Transverse colon (tissue), 4 donors: ENCODE measurements at regions not wholly inside any gene's neighbourhood (a gene's known extent, or its start where the extent isn't known, plus 50 kb on each side); places are given as distances from the start of the nearest gene placed in this dataset.

Experiments used
- DNase-seq: peaks from one replicate; pipeline ENCODE4 v3.0.0-alpha.2; 2019
- H3K27ac ChIP-seq, 4 donors: fragments of 200-600 bp; sonication (generic); 2 replicates each; pipeline ENCODE4 v1.5.1; 2016 to 2018; ENCODE audit warnings: inconsistent platforms in 4 of 4
- H3K27me3 ChIP-seq: fragments of 200-600 bp; sonication (generic); 2 replicates; pipeline ENCODE4 v1.5.1; 2017; ENCODE audit warnings: inconsistent platforms
- H3K36me3 ChIP-seq, 4 donors: fragments of 200-600 bp; sonication (generic); 2 replicates each; pipeline ENCODE4 v1.5.1; 2017 to 2019; ENCODE audit warnings: inconsistent platforms in 4 of 4
- H3K4me1 ChIP-seq, 4 donors: fragments of 200-600 bp; sonication (generic); 2 replicates each; pipeline ENCODE4 v1.5.1; 2017 to 2020; ENCODE audit warnings: inconsistent platforms in 4 of 4
- H3K4me3 ChIP-seq, 4 donors: fragments of 200-600 bp; sonication (generic); 1 replicate in 1 of 4; 2 replicates in 3 of 4; pipeline versions ENCODE4 v1.5.1 to v1.6.1; 2017 to 2019; ENCODE audit warnings: inconsistent platforms in 4 of 4
- H3K9me3 ChIP-seq, 2 donors: fragments of 200-600 bp; sonication (generic); 2 replicates each; pipeline ENCODE4 v1.5.1; 2017 to 2019; ENCODE audit warnings: inconsistent platforms in 2 of 2
- CTCF ChIP-seq, 5 experiments: fragments of 200-600 bp in 3 of 5; fragments of 450-650 bp in 2 of 5; sonication (generic) in 3 of 5; IDR thresholded peaks; 1 replicate in 2 of 5; 2 replicates in 3 of 5; pipeline ENCODE4 v1.5.1; 2016 to 2017; ENCODE audit warnings: antibody characterized with exemption in 5 of 5, inconsistent platforms in 3 of 5, mild to moderate bottlenecking in 2 of 5, moderate library complexity in 1 of 5
- EP300 ChIP-seq: sonication (generic); formaldehyde crosslinking; IDR thresholded peaks from one replicate; pipeline ENCODE4 v1.6.1; 2017; ENCODE audit warnings: antibody characterized with exemption, low read depth
- POLR2A ChIP-seq: fragments of 450-650 bp; IDR thresholded peaks from one replicate; pipeline ENCODE4 v1.6.1; 2016; ENCODE audit warnings: antibody characterized with exemption, mild to moderate bottlenecking, moderate library complexity
- POLR2AphosphoS5 ChIP-seq, 3 donors: sonication (generic); formaldehyde crosslinking; IDR thresholded peaks; one replicate each; pipeline ENCODE4 v1.6.1; 2016; ENCODE audit warnings: antibody characterized with exemption in 3 of 3
- WGBS, 2 donors: methylation state at CpG; one replicate each; pipeline ENCODE4 v1.1.5; 2018; ENCODE audit warnings: low coverage in 1 of 2; 5-methylcytosine and 5-hydroxymethylcytosine counted together
- in situ Hi-C, 4 donors: fragments of 200-750 bp; cut with MboI; loops; one replicate each; pipeline versions ENCODE4 v1.15.0 to v1.15.1; 2017; ENCODE audit warnings: low sequenced_read_pairs in 3 of 4, low pct_ligation_motif_present in 1 of 4, low pct_unique_long_range_greater_than_20kb in 1 of 4
- intact Hi-C: fragments of 100-400 bp; cut with DNase I; formaldehyde crosslinking; loops from one replicate; pipeline ENCODE4 v1.15.1; 2023; ENCODE audit warnings: low total_unique reads

- in situ Hi-C loops (no loop called here), intact Hi-C loops (no loop called here)
- Histone ChIP-seq H3K27me3 (no peaks in the 10 kb centered on the region), H3K9me3 (no peaks in the 10 kb centered on the region), H3K36me3 (no peaks in the 10 kb centered on the region), H3K27ac (no peak overlapping the region), H3K4me1 (no peaks in the 10 kb centered on the region), H3K4me3 (no peak overlapping the region)
- 74 to 83% methylated on average over 3 of the region's 3 CpGs for WGBS, 2 donors
- TF ChIP-seq EP300: no peak
- TF ChIP-seq POLR2AphosphoS5 (IDR thresholded peaks at IDR 0.05): no peak
- TF ChIP-seq POLR2A: no peak
- TF ChIP-seq CTCF (IDR thresholded peaks at IDR 0.05): no peak
- DNase-seq: no peak
Measured at GRCh38 chr3:161555320-161555719, 58.7 kb downstream of the OTOL1 start.

GRCh38 chr3:161556533-161556932, 59.9 kb downstream of the OTOL1 start:
- TF ChIP-seq EP300: no peak
- TF ChIP-seq POLR2A: no peak
- TF ChIP-seq CTCF (IDR thresholded peaks at IDR 0.05): no peak
- TF ChIP-seq POLR2AphosphoS5 (IDR thresholded peaks at IDR 0.05): no peak
- intact Hi-C loops: no loop called here
- Histone ChIP-seq H3K27me3 (no peaks in the 10 kb centered on the region), H3K36me3 (no peaks in the 10 kb centered on the region), H3K9me3 (no peaks in the 10 kb centered on the region), H3K4me1 (no peaks in the 10 kb centered on the region), H3K27ac (no peak overlapping the region), H3K4me3 (no peak overlapping the region)
- in situ Hi-C loops: no loop called here
- 41 to 72% methylated on average over 3 of the region's 3 CpGs for WGBS, 2 donors
- no peak for DNase-seq

GRCh38 chr3:161556941-161557340, 60.3 kb downstream of the OTOL1 start:
- WGBS, 2 donors: 15 to 25% methylated on average over 1 of the region's 1 CpG
- H3K27me3 ChIP-seq: no peaks in the 10 kb centered on the region
- no peaks in the 10 kb centered on the region for H3K36me3 ChIP-seq
- H3K4me3 ChIP-seq: no peak overlapping the region
- H3K4me1 ChIP-seq: no peaks in the 10 kb centered on the region
- TF ChIP-seq POLR2A: no peak
- TF ChIP-seq EP300: no peak
- no peak for TF ChIP-seq POLR2AphosphoS5 (IDR thresholded peaks at IDR 0.05)
- no peak for TF ChIP-seq CTCF (IDR thresholded peaks at IDR 0.05)
- in situ Hi-C loops: no loop called here
- intact Hi-C loops: no loop called here
- no peak for DNase-seq
- no peaks in the 10 kb centered on the region for H3K9me3 ChIP-seq
- no peak overlapping the region for H3K27ac ChIP-seq

- Histone ChIP-seq H3K4me1 (no peaks in the 10 kb centered on the region), H3K4me3 (no peak overlapping the region), H3K27me3 (no peaks in the 10 kb centered on the region), H3K27ac (no peak overlapping the region), H3K9me3 (no peaks in the 10 kb centered on the region), H3K36me3 (no peaks in the 10 kb centered on the region)
- in situ Hi-C loops: no loop called here
- 40 to 70% methylated on average over 4 to 5 of the region's 5 CpGs for WGBS, 2 donors
- no peak for TF ChIP-seq CTCF (IDR thresholded peaks at IDR 0.05)
- TF ChIP-seq EP300: no peak
- TF ChIP-seq POLR2AphosphoS5 (IDR thresholded peaks at IDR 0.05): no peak
- TF ChIP-seq POLR2A: no peak
- intact Hi-C loops: no loop called here
- DNase-seq: no peak
Measured at GRCh38 chr3:161557445-161558150, 61.0 kb downstream of the OTOL1 start.
